ENCODE measurements at regions not wholly inside any gene's neighbourhood (a gene's known extent, or its start where the extent isn't known, plus 50 kb on each side); places are given as distances from the start of the nearest gene placed in this dataset.

GRCh38 chr10:11397077-11397965 is 214.1 kb downstream of the USP6NL start:
- TF ChIP-seq POLR2A (IDR thresholded peaks at IDR 0.05) = no peak
- TF ChIP-seq, protein P1, sequence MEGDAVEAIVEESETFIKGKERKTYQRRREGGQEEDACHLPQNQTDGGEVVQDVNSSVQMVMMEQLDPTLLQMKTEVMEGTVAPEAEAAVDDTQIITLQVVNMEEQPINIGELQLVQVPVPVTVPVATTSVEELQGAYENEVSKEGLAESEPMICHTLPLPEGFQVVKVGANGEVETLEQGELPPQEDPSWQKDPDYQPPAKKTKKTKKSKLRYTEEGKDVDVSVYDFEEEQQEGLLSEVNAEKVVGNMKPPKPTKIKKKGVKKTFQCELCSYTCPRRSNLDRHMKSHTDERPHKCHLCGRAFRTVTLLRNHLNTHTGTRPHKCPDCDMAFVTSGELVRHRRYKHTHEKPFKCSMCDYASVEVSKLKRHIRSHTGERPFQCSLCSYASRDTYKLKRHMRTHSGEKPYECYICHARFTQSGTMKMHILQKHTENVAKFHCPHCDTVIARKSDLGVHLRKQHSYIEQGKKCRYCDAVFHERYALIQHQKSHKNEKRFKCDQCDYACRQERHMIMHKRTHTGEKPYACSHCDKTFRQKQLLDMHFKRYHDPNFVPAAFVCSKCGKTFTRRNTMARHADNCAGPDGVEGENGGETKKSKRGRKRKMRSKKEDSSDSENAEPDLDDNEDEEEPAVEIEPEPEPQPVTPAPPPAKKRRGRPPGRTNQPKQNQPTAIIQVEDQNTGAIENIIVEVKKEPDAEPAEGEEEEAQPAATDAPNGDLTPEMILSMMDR (IDR thresholded peaks at IDR 0.05) = no peak
